Esophagus (tissue), 2 donors: ENCODE measurements at regions not wholly inside any gene's neighbourhood (a gene's known extent, or its start where the extent isn't known, plus 50 kb on each side); places are given as distances from the start of the nearest gene placed in this dataset.

Source experiments
- H3K27ac ChIP-seq, 2 donors: one replicate each; pipeline ENCODE4 v1.5.1; 2013; ENCODE audit warnings: low read depth in 2 of 2, mild to moderate bottlenecking in 2 of 2, inconsistent platforms in 1 of 2, low read length in 1 of 2, moderate library complexity in 1 of 2
- H3K27me3 ChIP-seq, 2 donors: one replicate each; pipeline ENCODE4 v1.6.1; 2013; ENCODE audit warnings: low read length in 2 of 2, control low read depth in 1 of 2, mild to moderate bottlenecking in 1 of 2; ENCODE audit not compliant: insufficient read depth in 2 of 2, control insufficient read depth in 1 of 2
- H3K36me3 ChIP-seq, 2 donors: one replicate each; pipeline ENCODE4 v1.6.1; 2013; ENCODE audit warnings: low read length in 1 of 2; ENCODE audit not compliant: control insufficient read depth in 2 of 2, insufficient read depth in 2 of 2
- H3K4me1 ChIP-seq, 2 donors: one replicate each; pipeline ENCODE4 v1.6.1; 2013; ENCODE audit warnings: low read length in 1 of 2; ENCODE audit not compliant: control insufficient read depth in 2 of 2, insufficient read depth in 2 of 2
- H3K4me3 ChIP-seq, 2 donors: one replicate each; pipeline ENCODE4 v1.5.1; 2013; ENCODE audit warnings: low read length in 2 of 2, mild to moderate bottlenecking in 2 of 2, low read depth in 1 of 2, moderate library complexity in 1 of 2
- H3K9me3 ChIP-seq, 2 donors: one replicate each; pipeline ENCODE4 v1.6.1; 2013; ENCODE audit warnings: mild to moderate bottlenecking in 2 of 2, low read depth in 1 of 2, low read length in 1 of 2, moderate library complexity in 1 of 2; ENCODE audit not compliant: control insufficient read depth in 2 of 2, insufficient read depth in 1 of 2
- WGBS, 2 donors: extraction: QIAGEN DNeasy Blood & Tissue Kit; methylation state at CpG; one replicate each; pipeline ENCODE4 v1.1.7; 2013; 5-methylcytosine and 5-hydroxymethylcytosine counted together
- donor health status: healthy with polysubstance abuse.
- donor health status: Bipolar disorder and iron deficiency.

- Histone ChIP-seq H3K36me3 (no peaks in the 10 kb centered on the region), H3K4me1 (no peaks in the 10 kb centered on the region), H3K27me3 (no peaks in the 10 kb centered on the region), H3K27ac (no peak overlapping the region), H3K4me3 (no peak overlapping the region), H3K9me3 (no peaks in the 10 kb centered on the region)
- 88 to 93% methylated on average over 2 of the region's 2 CpGs for WGBS, 2 donors
Observed at GRCh38 chr20:60201198-60201835, 243.1 kb downstream of the CDH26 start.

- Histone ChIP-seq H3K36me3 (no peaks in the 10 kb centered on the region), H3K4me3 (no peak overlapping the region), H3K4me1 (no peaks in the 10 kb centered on the region), H3K27ac (no peak overlapping the region), H3K9me3 (no peaks in the 10 kb centered on the region), H3K27me3 (no peaks in the 10 kb centered on the region)
- 55 to 63% methylated on average over 5 of the region's 5 CpGs for WGBS, 2 donors
Observed at GRCh38 chr20:60202046-60202445, 243.8 kb downstream of the CDH26 start.

GRCh38 chr20:60203451-60203850 lies 245.2 kb downstream of the CDH26 start:
- H3K9me3 ChIP-seq, result no peaks in the 10 kb centered on the region
- H3K4me1 ChIP-seq, result no peaks in the 10 kb centered on the region
- H3K4me3 ChIP-seq, result no peak overlapping the region
- H3K27ac ChIP-seq, result no peak overlapping the region
- WGBS, 2 donors, result 40 to 45% methylated on average over 6 of the region's 6 CpGs
- no peaks in the 10 kb centered on the region for H3K36me3 ChIP-seq
- no peaks in the 10 kb centered on the region for H3K27me3 ChIP-seq

- no peak overlapping the region for H3K27ac ChIP-seq
- H3K36me3 ChIP-seq, result no peaks in the 10 kb centered on the region
- no peak overlapping the region for H3K4me3 ChIP-seq
- WGBS, 2 donors, result 68 to 72% methylated on average over 4 of the region's 4 CpGs
- H3K27me3 ChIP-seq, result no peaks in the 10 kb centered on the region
- H3K4me1 ChIP-seq, result no peaks in the 10 kb centered on the region
- no peaks in the 10 kb centered on the region for H3K9me3 ChIP-seq
Observed at GRCh38 chr20:60204601-60205000, 246.4 kb downstream of the CDH26 start.

- WGBS, 2 donors, result 38 to 47% methylated on average over 3 of the region's 3 CpGs
- Histone ChIP-seq H3K27me3 (no peaks in the 10 kb centered on the region), H3K36me3 (no peaks in the 10 kb centered on the region), H3K27ac (no peak overlapping the region), H3K4me1 (no peaks in the 10 kb centered on the region), H3K4me3 (no peak overlapping the region), H3K9me3 (no peaks in the 10 kb centered on the region)
Observed at GRCh38 chr20:60206259-60206658, 248.0 kb downstream of the CDH26 start.

GRCh38 chr20:60209048-60209447 lies 250.8 kb downstream of the CDH26 start:
- Histone ChIP-seq H3K4me1 (no peaks in the 10 kb centered on the region), H3K36me3 (no peaks in the 10 kb centered on the region), H3K9me3 (no peaks in the 10 kb centered on the region), H3K4me3 (no peak overlapping the region), H3K27ac (no peak overlapping the region), H3K27me3 (no peaks in the 10 kb centered on the region)
- 46 to 50% methylated on average over 4 of the region's 4 CpGs for WGBS, 2 donors

GRCh38 chr20:60210779-60211617 lies 252.8 kb downstream of the CDH26 start:
- no peaks in the 10 kb centered on the region for H3K36me3 ChIP-seq
- H3K27me3 ChIP-seq, result no peaks in the 10 kb centered on the region
- no peaks in the 10 kb centered on the region for H3K4me1 ChIP-seq
- no peak overlapping the region for H3K27ac ChIP-seq
- H3K9me3 ChIP-seq, result no peaks in the 10 kb centered on the region
- H3K4me3 ChIP-seq, result no peak overlapping the region
- 34 to 36% methylated on average over 25 of the region's 25 CpGs for WGBS, 2 donors

- WGBS, 2 donors, result 83 to 87% methylated on average over 18 of the region's 18 CpGs
- Histone ChIP-seq H3K9me3 (no peaks in the 10 kb centered on the region), H3K36me3 (no peaks in the 10 kb centered on the region), H3K27ac (no peak overlapping the region), H3K27me3 (no peaks in the 10 kb centered on the region), H3K4me3 (no peak overlapping the region), H3K4me1 (no peaks in the 10 kb centered on the region)
Observed at GRCh38 chr20:60211618-60212463, 253.6 kb downstream of the CDH26 start.

GRCh38 chr20:60212695-60213094 lies 254.5 kb downstream of the CDH26 start:
- Histone ChIP-seq H3K27ac (no peak overlapping the region), H3K9me3 (no peaks in the 10 kb centered on the region), H3K4me3 (no peak overlapping the region), H3K36me3 (no peaks in the 10 kb centered on the region), H3K27me3 (no peaks in the 10 kb centered on the region), H3K4me1 (no peaks in the 10 kb centered on the region)
- 77 to 85% methylated on average over 3 of the region's 3 CpGs for WGBS, 2 donors
